NCI-H2081 (cell line): ENCODE measurements at regions not wholly inside any gene's neighbourhood (a gene's known extent, or its start where the extent isn't known, plus 50 kb on each side); places are given as distances from the start of the nearest gene placed in this dataset.

ENCODE experiments used
- DNase-seq, 2 experiments: peaks; one replicate each; lab custom pipeline; 2025; lab: John Stamatoyannopoulos, UW

GRCh38 chr2:145156199-145156598 lies 636.3 kb upstream of the ZEB2 start:
- no peak for DNase-seq

DNA sequence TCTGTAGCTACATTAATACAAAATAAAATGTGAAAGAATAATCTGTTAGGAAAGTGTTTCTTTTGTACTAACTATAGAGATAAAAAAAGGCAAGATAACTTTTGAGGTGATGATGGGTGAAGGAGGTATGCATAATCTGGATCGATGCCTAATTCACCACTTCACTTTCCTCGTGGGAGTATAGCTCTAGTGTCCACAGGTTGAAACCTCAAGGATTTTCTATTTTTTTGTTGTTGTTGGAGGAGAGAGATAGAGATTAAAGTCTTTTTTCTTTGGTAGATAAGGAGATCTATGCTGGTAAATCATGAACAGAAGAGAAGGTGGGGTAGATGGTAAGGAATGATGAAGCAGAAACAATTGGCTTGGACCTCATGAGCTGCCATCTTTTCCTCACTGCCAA lies 635.3 kb upstream of the ZEB2 start:
- DNase-seq = no peak

GRCh38 chr2:145154731-145155130 lies 634.8 kb upstream of the ZEB2 start:
- no peak for DNase-seq

DNA sequence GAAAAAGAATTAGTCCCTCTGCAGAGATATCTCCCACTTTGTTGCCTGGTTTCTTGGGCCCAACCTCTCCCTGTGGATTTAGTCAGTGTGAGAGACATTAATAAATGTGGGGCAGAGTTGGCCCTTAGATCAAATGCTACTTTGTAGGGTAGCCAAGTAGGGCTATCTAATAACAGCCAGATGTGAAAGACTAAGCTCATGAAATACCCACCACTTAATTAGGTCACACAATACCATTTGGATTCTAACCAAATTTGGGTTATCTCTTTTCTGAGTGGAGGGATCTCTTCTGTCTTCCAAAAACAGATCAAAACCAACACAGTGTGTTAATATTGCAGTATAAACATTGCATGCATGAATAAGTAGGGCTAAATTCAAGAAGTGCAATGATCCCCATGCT lies 626.8 kb upstream of the ZEB2 start:
- DNase-seq = no peak

DNA sequence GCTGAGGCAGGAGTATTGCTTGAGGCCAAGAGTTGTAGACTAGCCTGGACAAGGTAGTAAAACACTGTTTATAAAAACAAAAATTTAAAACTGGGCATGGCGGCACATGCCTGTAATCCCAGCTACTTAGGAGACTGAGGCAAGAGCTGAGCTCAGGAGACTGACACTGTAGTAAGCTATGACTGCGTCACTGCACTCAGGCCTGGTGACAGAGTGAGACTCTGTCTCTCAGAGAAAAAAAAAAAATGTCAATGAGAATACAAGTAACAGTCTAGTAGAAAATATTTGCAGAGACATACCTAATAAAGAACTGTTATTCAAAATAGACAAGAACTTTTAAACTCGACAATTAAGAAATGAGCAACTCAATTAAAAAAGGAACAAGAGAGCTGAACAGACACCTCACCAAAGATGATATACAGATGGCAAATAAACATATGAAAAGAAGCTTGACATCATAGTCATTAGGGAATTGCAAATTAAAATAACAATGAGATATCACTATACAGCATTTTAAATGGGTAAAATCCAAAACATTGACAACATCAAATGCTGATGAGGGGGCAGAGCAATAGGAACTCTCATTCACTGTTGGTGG lies 624.3 kb upstream of the ZEB2 start:
- no peak for DNase-seq

GRCh38 chr2:145141981-145142380 lies 622.1 kb upstream of the ZEB2 start:
- no peak for DNase-seq

DNA sequence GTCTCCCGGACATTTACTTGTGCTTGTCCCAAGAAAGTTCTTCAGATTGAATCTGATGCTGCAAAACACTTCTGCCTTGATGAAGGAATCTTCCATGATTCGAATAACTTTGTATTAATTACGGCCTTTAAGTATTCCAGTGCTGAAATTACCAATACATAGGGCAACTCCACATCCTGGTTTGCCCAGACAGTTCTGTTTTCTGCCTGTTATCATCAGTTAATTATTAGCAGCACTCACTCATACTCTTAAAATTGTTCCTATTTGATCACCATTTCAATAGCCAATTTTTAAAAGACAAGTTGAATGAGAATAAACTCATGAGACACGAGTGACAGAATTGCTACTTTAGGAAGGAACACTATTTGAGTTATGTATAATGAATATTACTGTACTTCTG lies 620.7 kb upstream of the ZEB2 start:
- no peak for DNase-seq

DNA sequence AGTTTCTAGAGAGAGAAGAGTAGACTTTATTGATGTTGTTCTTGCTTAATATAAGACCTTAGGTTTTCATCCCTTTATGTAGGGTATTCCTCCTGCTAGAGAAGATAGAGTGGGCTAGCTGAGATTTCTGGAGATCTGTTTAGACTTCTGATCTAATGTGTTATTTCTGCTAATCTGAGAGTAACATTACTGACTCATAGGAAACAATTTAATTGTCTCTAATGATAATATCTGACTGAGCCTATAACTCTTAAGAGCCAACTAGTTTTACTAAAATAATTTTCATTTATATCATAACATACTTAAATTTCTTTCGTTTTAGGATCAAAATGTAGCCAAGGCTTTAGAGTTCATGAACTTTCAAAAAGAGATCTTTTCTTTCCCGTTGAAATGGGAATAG lies 618.7 kb upstream of the ZEB2 start:
- DNase-seq = no peak

DNA sequence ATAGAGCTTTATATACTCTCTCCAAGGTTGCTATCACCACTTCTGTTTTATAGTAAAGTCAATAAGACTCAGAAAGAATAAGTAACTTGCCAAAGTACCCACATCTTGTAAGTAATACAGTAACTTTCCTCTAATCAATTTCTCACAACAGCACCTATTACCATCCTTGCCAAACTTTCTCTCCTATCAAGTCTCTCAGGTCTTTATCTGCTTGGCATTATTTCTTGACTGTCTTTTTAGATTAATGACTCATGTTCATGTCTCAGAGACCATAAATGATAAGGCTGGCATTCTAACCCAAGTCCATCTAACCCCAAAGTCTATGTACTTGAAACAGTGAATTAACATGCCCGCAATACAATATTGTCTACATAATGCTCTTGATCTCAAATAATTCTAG lies 618.0 kb upstream of the ZEB2 start:
- DNase-seq = no peak

DNA sequence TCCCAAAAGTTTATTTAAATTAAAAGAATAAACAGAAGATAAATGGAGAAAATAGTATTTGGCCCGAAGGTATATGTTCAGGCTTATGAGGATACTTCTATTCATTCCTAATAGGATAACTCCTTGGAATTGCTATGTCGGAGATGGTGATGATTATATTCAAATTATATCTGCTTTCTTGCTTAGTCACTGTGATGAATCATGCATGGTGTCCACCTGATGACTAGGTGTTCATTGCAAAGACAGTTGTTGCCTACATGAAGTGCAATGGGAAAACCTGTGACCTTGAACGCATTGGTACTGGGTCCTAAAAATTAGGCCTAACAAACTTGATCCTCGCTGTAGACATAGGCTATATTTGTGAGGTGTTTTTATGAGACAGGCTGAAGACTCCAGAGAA lies 617.3 kb upstream of the ZEB2 start:
- DNase-seq = no peak

DNA sequence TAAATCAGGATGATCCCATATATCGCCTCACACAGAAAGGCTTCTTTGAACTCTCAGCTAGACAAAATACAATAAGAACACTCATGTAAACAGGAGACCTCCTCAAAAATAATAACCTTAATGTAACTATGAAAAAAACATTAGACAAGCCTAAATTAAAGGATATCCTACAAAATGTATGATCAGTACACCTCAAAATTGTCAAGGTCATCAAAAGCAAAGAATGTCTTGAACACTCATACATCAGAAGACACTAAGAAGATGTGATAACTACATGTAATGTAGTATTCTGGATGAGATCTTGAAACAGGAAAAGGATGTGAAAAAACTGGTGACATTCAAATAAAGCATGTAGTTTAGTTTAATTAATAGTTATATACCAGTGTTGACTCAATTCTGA lies 616.8 kb upstream of the ZEB2 start:
- DNase-seq = no peak

DNA sequence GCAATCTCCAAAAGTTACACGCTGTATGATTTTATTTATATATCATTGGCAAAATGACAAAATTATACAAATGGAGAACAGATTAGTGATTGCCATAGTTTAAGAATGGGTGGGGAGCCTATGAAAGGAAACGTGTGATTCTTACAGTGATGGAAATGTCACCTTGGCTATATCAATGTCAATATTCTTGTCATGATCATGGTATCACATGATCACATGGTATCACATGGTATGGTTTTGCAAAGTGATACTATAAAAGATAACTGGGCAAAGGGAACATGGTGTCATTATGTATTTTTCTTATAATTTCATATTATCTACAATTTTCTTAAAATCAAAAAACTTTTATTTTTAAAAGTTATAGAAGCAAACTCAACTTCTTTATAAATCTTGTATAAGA lies 606.2 kb upstream of the ZEB2 start:
- DNase-seq = no peak

GRCh38 chr2:145124085-145124484 lies 604.2 kb upstream of the ZEB2 start:
- no peak for DNase-seq

GRCh38 chr2:145123606-145124005 lies 603.7 kb upstream of the ZEB2 start:
- no peak for DNase-seq

DNA sequence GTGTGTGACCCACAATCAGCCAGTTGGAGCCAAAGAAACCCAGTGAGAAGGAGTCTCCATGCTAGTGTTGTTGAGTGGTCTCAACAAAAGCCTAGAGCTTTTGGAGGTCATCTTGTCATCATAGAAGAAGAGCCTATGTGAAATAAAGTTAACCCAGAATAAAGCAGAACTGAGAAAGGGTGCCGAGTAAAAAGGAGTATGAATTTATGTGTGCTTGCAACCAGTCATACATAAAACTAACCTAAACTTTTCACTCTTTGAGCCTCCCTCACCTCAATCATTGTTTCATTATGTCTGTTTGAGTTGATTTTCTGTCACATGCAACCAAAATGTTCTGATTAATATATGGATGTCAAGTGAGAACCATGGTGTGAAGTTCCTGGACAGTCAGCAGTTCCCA lies 599.3 kb upstream of the ZEB2 start:
- DNase-seq = no peak

- DNase-seq = no peak
Observed at GRCh38 chr2:145116834-145117725, 597.2 kb upstream of the ZEB2 start.

GRCh38 chr2:145116056-145116455 lies 596.1 kb upstream of the ZEB2 start:
- DNase-seq = no peak

GRCh38 chr2:145114726-145115125 lies 594.8 kb upstream of the ZEB2 start:
- no peak for DNase-seq

GRCh38 chr2:145112467-145112866 lies 592.5 kb upstream of the ZEB2 start:
- DNase-seq = no peak

DNA sequence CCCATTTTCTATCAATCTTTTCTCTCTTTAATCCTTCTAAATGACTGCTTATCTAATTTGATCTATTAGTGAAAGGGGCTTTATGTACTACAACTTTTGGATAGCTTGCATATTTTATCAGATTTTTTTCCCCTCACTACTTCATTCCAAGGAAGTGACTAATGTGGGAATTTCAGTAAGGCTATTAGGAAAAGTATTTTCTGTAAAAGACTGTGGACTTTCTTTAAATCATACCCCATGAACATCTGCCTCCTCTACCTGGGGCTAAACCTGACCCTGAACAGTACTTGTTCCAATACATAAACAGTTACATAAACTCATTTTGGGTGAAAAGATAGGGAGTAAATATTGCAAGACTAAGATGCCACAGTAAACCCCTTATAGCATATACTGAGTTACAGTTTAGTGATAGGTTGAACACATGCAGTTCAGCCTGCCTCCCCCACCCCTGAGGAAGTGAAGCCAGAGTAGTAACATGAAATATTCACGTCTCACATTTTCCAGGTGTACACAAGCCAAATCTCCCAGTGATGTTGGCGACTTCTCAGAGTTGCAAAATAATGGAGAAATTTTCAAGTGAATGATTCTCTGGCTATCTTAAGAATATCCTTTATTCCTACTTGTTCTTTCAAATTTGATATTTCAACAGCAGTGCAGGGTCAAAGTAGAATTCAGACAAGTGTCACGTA lies 590.9 kb upstream of the ZEB2 start:
- DNase-seq = no peak

DNA sequence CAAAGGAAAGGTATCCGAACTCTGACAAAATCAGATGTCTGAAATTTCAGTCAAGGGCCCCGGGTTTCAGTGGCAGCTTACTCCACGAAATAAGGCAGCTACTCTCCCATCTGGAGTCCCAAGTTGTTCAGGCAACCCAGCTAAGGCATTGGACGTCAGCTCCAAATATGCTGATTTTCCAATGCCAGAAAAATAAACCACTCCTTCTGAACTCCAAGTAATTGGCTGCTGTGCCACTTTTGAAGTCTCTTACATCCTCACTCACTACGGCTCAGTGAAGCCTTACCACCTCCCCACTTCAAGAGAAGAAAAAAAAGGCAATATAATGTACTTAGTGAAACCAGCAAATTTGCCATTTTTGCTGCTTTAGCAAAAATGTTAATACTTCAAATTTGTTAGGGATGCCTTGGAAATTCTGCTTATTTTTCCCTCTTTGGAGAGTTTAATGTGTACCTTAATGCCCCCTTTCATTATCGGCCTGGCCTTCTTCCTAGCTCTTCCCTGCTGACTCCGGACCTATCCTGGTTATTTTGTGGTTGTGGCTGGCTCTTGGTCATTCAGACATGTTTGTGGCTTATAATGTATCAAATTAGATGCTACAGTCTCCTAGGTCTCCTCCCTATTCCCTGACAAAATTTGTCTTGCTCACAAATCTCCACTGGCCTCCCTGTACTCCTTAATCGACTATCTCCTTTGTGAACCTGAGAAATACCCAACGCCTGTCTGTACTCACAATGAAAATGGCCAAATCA lies 589.2 kb upstream of the ZEB2 start:
- DNase-seq = no peak

GRCh38 chr2:145108361-145108778 lies 588.5 kb upstream of the ZEB2 start:
- DNase-seq = no peak
